ENCODE measurements at regions not wholly inside any gene's neighbourhood (a gene's known extent, or its start where the extent isn't known, plus 50 kb on each side); places are given as distances from the start of the nearest gene placed in this dataset.

DNA sequence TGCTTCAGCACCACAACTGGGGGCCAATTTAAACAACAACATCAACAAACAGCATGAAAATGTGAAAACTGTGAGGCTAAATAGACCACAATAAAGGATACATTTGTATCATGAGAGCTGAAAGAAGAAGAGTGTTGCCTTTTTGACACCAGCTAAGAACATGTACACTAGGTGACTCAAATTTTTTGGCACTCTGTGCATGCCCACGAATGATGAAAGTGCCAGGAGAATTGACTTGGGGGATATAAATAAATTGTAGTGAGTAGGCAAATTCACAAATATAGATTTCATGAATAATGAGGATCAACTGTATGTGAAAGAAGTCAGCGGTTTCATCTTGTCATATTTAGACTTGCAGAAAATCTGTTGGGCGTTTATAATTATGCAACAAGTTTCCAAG, 1388.0 kb upstream of the LRRTM1 start:
- no peak for DNase-seq (ENCODE audit: low spot score)

DNA sequence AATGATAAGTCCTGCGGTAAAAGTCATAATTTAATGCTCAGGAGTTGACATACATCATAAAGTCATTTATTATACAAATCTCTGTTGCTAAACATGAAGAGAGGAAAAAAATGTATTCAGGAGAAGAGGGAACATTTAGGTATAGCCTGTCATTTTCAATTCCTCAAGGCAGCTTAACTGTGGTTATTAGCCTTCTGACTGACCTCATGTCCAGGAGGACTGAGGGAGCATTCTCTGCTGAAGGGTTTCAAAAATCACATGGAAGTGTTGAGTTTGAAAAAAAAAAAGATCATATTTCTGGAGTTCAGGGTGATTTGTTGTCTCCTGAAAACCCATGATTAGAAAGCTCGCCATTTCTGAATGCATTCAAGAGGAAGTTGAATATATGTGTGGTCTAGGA, 1371.1 kb upstream of the LRRTM1 start:
- DNase-seq (ENCODE audit: low spot score) = no peak

DNA sequence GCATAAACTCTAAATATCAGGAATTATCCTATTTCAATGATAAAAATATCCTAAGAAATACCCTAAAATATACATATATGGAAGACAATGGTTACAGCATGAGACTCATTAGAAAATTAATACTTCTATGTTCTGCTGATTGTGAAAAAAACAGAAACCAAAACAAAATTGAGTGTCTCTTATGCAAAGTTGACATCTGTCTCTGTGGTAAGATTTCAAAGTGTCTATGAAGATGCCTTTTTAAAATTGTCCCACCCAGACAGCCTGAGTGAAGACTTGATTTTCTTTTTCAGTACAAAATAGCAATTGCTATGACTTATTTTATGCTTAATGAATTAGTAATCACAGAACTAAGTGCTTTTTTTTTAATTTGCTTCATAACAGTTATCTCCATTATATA, 1368.4 kb upstream of the LRRTM1 start:
- DNase-seq (ENCODE audit: low spot score) = no peak

DNA sequence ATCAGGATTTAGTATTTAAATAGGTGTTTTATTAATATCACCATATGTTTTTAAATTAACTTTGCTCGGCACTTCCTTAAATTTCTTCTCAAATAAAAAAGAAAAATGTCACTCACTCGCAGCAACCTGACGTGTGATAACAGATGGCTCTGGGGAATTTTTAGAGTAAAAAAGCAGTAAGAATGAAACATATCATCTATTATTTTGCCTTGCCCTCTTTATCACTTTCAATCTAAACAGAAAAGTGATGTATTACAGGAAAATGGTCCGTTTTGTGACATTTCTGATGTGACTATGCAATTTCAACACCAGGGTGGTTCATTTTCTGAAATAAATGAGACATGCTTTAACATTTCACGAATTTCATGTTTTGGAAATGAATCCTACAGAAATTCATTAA, 1368.0 kb upstream of the LRRTM1 start:
- no peak for DNase-seq (ENCODE audit: low spot score)

DNA sequence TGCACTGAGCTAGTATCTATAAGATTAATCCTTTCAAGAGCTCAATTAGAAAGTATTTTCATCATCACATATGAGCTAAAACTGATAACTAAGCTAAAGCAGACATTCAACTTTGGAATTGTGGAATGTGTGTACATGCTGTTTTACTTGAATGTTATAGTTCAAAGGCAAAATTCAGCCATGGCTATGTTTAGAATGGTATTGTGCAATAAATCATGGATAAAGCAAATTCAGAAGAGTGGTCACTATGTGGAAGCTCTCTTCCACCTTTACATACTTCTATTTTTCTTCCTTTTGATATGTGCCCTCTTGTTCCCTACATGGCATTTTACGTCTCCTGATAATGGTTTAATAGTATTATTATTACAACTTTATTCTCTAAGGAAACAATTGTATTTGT, 1366.3 kb upstream of the LRRTM1 start:
- no peak for DNase-seq (ENCODE audit: low spot score)

DNA sequence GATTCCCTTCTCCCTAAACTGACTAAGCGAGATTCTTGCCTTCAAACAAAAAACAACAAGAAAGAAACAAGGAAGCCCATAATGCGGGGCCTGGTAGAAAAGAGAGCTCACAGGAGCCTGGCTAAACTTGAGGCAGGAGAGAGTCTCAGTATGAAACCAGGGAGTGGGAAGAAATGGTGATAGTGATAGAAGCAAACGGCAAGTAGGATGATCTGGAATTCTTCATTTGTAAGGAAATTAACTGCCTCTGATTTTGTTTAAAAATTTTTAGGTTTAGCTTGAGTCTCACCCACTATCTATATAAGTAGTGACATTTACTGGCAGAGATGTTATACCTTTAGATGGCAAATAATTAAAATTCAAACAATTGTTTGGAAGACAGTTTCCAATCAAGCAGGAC, 1356.5 kb upstream of the LRRTM1 start:
- DNase-seq (ENCODE audit: low spot score) = no peak

DNA sequence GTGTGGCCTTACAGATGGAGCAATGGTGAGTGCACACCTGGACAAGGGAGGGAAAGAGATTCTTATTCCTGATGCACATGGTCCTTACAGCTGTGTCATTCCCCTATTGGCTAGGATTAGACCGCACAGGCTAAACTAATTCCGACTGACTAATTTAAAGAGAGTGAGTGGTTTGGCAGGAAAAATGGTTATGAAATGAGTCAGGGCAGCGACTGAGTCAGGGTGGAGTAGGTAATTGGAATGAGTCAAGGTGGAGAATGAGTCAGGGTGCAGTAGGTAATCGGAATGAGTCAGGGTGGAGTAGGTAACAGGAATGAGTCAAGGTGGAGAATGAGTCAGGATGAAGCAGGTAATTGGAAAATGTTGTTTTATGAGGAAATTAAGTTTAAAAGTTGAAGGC, 1353.7 kb upstream of the LRRTM1 start:
- DNase-seq (ENCODE audit: low spot score) = no peak

DNA sequence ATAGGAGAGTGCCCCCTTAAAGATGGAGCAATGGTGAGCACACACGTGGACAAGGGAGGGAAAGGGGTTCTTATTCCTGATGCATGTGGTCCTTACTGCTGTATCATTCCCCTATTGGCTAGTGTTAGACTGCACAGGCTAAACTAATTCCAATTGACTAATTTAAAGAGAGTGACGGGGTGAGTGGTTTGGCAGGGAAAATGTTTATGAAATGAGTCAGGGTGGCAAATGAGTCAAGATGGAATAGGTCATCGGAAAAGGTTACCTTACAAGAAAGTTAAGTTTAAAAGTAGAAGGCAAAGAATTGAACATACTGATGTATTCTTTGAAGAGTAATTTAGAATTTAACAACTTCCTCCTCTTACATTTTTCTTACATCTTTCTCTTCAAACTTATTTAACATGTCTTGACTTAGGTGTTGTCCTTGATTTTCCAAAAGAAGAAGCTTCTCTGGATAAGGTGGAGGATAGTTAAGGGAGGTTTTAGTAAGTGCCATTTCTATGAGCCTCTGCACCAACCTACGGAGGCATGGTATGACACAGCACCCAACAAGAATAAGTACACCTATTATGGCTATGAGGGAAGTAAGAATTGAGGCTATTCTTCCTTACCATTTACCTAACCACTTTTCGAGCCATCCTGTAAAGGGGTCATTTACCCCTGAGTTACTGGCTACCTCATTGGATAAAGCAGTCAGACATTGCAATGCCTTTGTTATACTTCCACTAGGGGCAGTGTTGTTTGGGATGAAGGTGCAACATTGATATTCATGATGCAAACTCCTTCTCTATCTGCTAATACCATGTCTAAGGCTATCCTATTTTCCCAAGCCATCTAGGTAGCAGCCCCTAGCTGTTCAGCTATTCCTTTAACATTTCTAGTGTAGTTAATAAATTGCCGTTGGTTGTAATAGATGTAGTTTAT, 1345.8 kb upstream of the LRRTM1 start:
- no peak for DNase-seq (ENCODE audit: low spot score)

DNA sequence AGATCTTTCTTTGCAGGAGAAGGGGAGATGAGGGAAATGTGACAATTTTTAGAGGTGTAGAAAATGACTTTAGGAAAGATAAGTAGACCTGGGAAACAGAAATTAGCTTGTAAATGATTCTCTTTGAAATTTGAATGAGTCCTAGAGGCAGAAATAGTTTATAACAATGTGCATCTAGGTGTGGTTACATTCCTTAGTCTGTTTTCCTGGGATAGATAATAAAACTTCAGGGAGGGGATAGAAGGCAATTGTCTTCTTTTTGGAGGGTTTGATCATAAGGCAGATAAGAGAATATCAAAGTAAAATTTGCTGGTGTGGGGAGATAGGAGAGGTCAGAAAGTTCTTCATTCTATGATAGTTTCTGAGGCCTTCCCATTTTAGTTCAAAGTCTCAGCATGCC, 1344.3 kb upstream of the LRRTM1 start:
- DNase-seq (ENCODE audit: low spot score) = no peak

DNA sequence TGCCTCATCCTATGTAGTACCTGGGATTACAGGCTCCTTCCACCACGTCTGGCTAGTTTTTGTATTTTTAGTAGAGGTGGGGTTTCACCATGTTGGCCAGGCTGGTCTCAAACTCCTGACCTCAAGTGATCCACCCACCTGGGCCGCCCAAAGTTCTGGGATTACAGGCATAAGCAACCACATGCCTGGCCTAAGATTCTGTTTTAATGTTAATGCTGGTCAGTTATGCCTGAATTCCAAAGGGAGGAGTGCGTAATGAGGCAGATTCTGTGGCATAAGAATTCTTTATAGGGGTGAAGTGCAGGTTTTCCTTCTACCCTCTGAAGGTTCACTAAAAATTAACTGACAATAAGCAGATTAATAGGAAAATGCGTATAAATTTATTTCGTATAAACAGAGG, 1343.8 kb upstream of the LRRTM1 start:
- no peak for DNase-seq (ENCODE audit: low spot score)

DNA sequence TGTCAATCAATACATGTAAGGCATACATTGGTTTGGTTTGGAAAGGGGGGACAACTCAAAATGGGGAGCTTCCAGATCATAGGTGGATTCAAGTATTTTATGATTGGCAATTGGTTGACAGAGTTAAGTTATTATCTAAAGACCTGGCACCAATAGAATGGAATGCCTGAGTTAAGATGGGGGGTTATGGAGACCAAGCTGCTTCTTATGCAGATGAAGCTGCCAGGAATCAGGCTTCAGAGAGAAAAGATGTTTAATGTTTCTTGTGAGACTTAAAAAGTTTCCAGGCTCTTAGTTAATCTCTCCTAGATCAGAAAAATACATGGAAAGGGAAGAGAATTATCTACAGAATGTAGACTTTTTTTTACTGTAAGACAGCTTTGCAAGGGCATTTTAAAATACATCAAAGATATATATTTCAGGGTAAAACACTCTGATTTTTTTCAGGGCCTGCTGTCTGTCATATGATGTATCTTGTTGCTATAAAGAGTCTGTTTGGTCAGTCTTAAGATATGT, 1343.2 kb upstream of the LRRTM1 start:
- no peak for DNase-seq (ENCODE audit: low spot score)

DNA sequence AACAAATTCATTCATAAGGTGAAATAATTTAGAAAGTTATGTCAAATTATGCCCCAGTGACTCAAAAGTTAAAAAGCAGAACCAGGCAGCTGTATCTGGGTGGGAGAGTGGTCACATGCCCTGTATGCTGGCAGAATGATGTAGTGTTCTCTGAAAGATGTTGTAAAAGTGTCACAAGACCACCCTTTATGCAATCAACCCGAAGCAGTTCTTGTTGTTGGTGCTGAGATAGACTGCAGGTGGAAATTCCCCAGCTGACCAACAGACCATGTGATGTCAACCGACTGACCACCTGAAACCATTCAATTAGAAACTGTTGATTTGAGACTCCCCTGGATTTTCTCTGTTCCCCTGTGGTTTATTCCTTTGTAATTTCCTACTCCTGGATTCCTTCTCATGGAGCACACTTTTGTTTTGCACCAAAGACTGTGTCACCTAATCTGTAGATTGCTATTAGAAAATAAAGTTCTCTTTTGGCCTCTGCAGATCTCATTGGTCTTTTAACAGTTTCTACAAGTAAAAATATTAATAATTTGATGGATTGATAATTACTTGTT, 1341.3 kb upstream of the LRRTM1 start:
- no peak for DNase-seq (ENCODE audit: low spot score)

DNA sequence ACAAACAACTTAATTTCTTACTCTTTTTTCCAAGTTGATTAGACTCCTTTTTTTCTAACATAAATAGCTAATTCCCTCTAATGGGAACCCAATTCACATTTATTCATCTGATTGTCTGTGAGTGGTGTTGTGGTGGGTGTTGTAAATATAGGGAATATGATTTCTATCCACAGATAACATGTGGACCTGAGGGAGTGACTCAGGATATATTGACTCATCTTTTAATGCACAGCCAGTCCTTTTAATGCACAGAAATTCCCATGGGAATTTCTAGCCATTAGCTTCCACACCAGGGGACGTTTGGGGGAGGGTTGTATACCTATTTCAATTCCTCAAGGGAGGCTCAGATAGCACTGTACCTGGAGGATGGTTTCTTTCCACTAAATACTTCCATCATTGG, 1339.6 kb upstream of the LRRTM1 start:
- DNase-seq (ENCODE audit: low spot score) = no peak

DNA sequence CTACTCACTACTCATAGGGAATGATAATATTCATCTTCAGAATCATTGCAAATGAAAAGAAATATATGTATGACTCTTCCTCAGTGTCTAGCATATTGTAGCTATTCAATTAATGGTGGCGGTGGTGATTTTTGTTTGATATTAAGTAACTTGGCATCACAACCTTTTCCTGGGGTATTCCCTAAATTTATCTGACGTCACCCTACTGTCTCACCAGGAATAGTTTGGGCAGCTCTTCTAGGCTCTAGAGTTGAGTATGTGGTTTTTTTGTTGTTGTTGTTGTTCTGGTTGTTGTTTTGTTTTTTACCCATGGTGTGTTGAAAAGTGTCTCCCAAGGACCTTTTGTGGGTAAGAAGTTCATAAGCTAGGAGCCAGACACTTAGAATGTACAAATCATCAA, 1320.3 kb upstream of the LRRTM1 start:
- no peak for DNase-seq (ENCODE audit: low spot score)

DNA sequence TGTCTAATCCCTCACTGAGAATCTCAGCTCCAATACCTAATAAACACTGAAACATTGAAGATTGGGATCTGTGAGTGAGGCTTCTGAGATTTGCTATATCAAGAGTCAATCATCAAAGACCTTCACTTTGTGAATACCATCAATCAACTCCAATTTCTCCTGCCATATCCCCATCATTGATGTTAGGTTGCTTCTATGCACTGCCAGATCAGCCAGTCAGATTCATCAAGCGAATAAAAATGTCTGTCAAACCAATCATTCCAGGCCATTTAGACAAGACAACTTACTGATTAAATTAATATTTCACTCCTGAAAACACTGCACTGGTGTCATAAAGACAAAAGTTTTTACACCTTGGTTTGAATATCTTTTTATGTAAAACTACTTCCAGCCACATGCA, 1295.5 kb upstream of the LRRTM1 start:
- no peak for DNase-seq (ENCODE audit: low spot score)

DNA sequence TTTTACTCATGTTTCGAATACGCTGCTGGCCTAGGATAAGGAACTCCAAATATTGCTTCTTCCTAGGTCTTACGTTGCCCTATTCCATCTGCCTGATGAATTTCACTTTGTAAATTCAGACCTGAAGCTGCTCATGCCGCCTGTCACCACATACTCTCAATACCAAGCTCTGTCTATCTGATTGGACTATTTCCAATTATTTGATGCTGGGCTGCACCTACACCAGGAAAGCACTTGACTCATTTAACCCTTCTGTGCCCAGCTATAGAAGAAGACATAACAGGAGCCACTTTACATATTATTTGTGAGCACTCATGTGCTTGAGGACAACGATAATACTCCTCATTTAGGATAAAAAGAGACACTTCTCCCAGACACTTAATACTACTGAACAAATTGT, 1293.9 kb upstream of the LRRTM1 start:
- DNase-seq (ENCODE audit: low spot score) = no peak

DNA sequence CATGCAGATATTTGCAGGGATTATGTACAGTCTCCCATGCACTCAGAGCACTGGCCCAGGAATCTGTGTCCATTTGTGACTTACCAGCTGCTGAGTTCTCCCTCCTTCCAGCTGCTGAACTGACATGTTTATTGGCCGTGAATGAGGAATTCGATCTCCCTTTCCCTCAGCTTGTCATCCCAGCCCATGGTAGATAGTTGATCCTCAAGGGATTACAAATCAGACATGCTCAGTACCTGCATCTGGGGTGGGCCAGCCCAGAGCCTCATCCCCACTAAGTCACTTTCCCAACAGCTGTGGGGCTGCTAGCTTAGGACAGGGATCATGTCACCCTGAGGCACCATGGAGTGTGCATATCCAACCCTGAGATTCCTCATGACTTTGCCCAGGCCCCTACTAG, 1284.9 kb upstream of the LRRTM1 start:
- no peak for DNase-seq (ENCODE audit: low spot score)

DNA sequence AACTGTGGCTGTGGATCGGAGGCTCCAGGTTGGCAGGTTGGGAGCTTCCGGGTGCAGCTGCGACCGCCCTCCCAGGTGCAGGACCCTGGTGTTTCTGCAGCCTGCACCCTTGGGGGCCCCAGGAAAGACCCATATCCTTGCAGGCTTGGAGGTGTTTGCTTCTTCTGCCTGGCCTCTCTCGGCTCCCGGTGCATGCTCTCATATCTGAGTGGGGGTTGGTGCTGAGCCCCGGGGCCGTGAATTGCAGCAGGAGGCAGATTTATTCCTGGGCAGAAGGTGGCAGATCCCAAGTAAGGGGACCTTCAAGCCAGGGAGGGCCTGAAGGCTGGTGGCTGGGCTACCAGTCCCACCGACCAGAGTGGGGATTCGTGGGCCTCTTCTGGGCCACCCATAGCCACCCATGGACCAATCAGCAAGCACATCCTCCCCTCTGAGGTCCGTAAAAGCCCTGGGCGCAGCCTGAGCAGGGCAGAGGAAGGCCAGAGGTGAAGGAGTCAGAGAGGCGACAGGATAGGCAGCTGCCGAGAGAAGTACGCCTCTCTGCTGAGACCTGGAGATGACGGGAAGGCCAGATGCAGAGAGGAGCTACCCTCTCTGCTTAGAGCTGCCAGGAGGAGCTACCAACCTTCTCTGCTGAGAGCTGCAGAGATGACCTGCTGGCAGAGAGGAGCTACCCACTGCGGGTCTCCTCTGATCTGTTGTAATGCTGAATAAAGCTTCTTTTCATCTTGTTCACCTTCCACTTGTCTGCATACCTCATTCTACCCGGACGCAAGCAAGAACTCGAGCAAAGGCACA, 1279.0 kb upstream of the LRRTM1 start:
- DNase-seq (ENCODE audit: low spot score) = no peak

DNA sequence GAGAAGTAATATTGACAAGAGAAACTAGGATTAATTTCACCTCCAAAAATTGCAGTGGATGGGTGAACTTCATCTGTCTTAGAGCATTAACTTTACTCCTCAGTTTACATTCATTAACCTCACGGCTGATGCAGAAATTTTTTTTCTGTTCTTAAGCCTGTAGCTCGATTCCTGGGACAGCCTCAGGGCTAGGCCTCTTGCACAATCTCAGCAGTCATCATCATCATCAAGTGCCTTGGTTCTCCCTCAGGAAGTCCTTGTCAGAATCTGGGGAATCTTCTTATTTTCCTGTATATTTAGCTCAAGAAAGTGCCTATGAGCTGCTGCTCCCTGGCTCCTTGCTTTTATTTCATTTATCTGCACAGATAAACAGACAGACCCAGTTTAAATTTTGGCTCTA, 1272.2 kb upstream of the LRRTM1 start:
- DNase-seq (ENCODE audit: low spot score) = no peak

DNA sequence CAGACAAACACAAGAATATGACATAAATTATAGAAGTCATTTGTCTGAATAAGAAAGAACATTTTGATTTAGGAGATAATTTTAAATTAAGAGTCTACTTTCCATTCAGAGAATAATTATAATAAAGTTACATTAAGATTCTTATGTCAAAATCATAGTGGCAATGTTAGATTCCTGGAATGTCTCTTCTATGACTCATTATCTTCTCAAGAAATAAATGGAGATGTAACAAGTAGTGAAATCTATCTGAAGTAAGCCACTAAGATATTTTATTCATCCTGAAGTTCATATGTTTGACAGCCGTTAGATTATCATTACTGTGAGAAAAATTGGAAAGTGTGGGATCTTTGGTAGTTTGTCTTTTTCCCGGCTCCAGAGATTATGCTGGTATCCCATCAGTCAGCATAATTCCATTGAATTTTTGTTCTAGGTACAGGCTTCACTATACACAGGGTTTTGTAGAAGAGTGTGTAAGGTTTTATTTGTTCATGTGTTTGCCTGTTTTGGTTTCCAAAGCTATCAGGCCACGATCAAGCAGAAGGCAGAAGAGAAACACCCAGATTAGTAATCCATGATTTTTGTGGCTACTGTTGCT, 1246.6 kb upstream of the LRRTM1 start:
- no peak for DNase-seq (ENCODE audit: low spot score)

DNA sequence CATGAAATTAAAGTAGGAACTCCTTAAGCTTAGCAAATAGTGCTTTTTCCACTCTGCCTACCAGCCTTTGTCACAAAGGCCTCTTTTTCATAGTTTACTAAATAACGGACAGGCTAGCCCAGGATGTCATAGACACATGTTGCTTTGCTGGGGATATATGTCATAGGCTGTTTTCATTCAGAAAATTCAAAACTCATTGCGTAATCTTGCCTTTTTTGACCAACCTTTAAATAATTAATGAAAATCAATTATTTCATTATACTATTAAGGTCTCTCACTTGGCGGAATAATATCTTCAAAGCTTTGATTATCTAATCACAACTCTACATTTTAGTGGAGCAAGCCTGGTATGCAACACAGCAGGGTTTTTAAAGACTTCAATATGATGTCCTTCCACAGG, 1245.7 kb upstream of the LRRTM1 start:
- no peak for DNase-seq (ENCODE audit: low spot score)

DNA sequence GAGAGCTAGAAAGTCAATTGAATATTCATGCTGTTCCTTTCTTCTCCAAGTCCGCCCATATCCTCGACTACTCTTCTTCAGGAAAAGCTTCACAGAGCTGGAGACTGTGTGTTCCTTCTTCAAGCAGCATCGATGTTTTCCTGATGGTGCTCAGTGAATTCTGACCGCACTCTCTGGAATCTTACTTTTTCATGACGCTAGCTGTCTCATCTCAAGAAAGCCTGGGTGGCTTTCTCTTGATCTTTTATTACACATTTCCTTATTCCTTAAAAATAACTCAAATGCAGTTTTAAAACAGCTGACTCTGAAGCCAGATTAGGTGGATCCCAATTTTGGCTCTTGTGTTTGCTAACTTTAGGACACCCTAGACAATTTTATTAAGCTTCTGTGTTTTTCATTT, 1245.1 kb upstream of the LRRTM1 start:
- DNase-seq (ENCODE audit: low spot score) = no peak

DNA sequence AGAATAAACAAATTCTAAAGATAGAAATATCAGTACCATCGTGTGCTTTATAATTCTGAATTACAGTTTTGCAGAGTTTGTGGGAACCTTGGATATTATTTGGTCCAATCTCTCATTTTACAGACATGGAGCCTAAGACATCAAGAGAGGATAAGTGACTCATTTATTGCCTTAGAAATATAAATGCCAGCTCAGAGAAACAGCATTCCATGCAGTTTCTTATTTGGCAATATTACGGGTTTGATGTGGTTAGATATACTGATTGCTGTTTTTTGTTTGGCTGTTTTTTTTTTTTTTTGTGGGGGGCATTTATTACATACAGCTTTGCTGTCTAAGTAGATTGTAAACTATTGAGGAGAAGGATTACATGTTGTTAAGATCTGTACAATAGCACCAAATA, 1241.1 kb upstream of the LRRTM1 start:
- DNase-seq (ENCODE audit: low spot score) = no peak
